ENCODE measurements at regions not wholly inside any gene's neighbourhood (a gene's known extent, or its start where the extent isn't known, plus 50 kb on each side); places are given as distances from the start of the nearest gene placed in this dataset.

- TF ChIP-seq EZH2 (IDR thresholded peaks at IDR 0.05; ENCODE audit: insufficient read depth, poor library complexity, severe bottlenecking): no peak
- TF ChIP-seq EZH2phosphoT487 (IDR thresholded peaks at IDR 0.05; ENCODE audit: insufficient read depth, low read depth): no peak
These were observed 574.3 kb upstream of the USP24 start for GRCh38 chr1:55789466-55789865.
